ENCODE measurements at regions not wholly inside any gene's neighbourhood (a gene's known extent, or its start where the extent isn't known, plus 50 kb on each side); places are given as distances from the start of the nearest gene placed in this dataset.
A peak's percentile ranks its signal among the peaks of the same experiment; 100 is the strongest.

GRCh38 chr2:146131048-146131447 lies 1611.1 kb upstream of the ZEB2 start:
- BruUV-seq (replicated peaks), result no TSS peak
- no peak overlapping the region for H2AFZ ChIP-seq (ENCODE audit: low read length)
- CTCF ChIA-PET, result no interaction called here

GRCh38 chr2:146130290-146130689 lies 1610.4 kb upstream of the ZEB2 start:
- POLR2A ChIA-PET (ENCODE audit: unreplicated experiment), result no interaction called here
- Histone ChIP-seq H3K4me1 (ENCODE audit: insufficient read depth, low read length) (peaks cover 12% of the 10 kb centered on the region), H4K20me1 (ENCODE audit: low read length) (no peaks in the 10 kb centered on the region), H3K4me2 (ENCODE audit: low read length) (no peak overlapping the region), H3K36me3 (ENCODE audit: low read depth, low read length) (no peaks in the 10 kb centered on the region), H3F3A (ENCODE audit: low read length, unreplicated experiment) (no peaks in the 10 kb centered on the region), H3K4me3 (ENCODE audit: low read length) (no peak overlapping the region), H3K27me3 (ENCODE audit: low read length) (no peaks in the 10 kb centered on the region), H3K9me3 (ENCODE audit: low read length) (no peaks in the 10 kb centered on the region), H2AFZ (ENCODE audit: low read length) (no peak overlapping the region), H3K27ac (ENCODE audit: low read length) (no peak overlapping the region), H3K9ac (ENCODE audit: low read length) (no peak overlapping the region), H3K79me2 (ENCODE audit: low read length) (no peaks in the 10 kb centered on the region), H3K9me2 (replicated peaks; ENCODE audit: low read length) (no peaks in the 10 kb centered on the region; the same call in 1 of the 2 replicates)
- no TSS peak for BruUV-seq (replicated peaks)
- intact Hi-C loops (cut with micrococcal nuclease), result no loop called here
- no peak for DNase-seq
- no peak for ATAC-seq
- no peak for TF ChIP-seq CTCF (conservative IDR thresholded peaks at IDR 0.05; ENCODE audit: low read depth, low read length)
- TF ChIP-seq EZH2phosphoT487 (IDR thresholded peaks at IDR 0.05; ENCODE audit: borderline replicate concordance, low read length), result no peak
- no peak for TF ChIP-seq EZH2 (IDR thresholded peaks at IDR 0.05; ENCODE audit: low read length, unreplicated experiment)
- CTCF ChIA-PET, result no interaction called here

More at GRCh38 chr2:146131048-146131447, 1611.1 kb upstream of the ZEB2 start:
- intact Hi-C loops (cut with micrococcal nuclease), result no loop called here
- peak; percentile 65 for DNase-seq
- H3K9ac ChIP-seq (ENCODE audit: low read length), result no peak overlapping the region
- peak; percentile 92 for ATAC-seq
- no peak overlapping the region for H3K4me3 ChIP-seq (ENCODE audit: low read length)
- POLR2A ChIA-PET (ENCODE audit: unreplicated experiment), result no interaction called here
- H3K9me2 ChIP-seq (replicated peaks; ENCODE audit: low read length), result no peaks in the 10 kb centered on the region; the same call in 1 of the 2 replicates
- H3K4me2 ChIP-seq (ENCODE audit: low read length), result peak overlapping the region; percentile 13; the same call in 1 of the 2 replicates
- no peaks in the 10 kb centered on the region for H3K36me3 ChIP-seq (ENCODE audit: low read depth, low read length)
- no peaks in the 10 kb centered on the region for H4K20me1 ChIP-seq (ENCODE audit: low read length)
- no peaks in the 10 kb centered on the region for H3K27me3 ChIP-seq (ENCODE audit: low read length)
- H3K4me1 ChIP-seq (ENCODE audit: insufficient read depth, low read length), result peaks cover 12% of the 10 kb centered on the region
- no peaks in the 10 kb centered on the region for H3F3A ChIP-seq (ENCODE audit: low read length, unreplicated experiment)
- TF ChIP-seq EZH2phosphoT487 (IDR thresholded peaks at IDR 0.05; ENCODE audit: borderline replicate concordance, low read length) (no peak), EZH2 (IDR thresholded peaks at IDR 0.05; ENCODE audit: low read length, unreplicated experiment) (no peak), CTCF (conservative IDR thresholded peaks at IDR 0.05; ENCODE audit: low read depth, low read length) (no peak)
- H3K79me2 ChIP-seq (ENCODE audit: low read length), result no peaks in the 10 kb centered on the region
- H3K27ac ChIP-seq (ENCODE audit: low read length), result no peak overlapping the region
- no peaks in the 10 kb centered on the region for H3K9me3 ChIP-seq (ENCODE audit: low read length)

DNA sequence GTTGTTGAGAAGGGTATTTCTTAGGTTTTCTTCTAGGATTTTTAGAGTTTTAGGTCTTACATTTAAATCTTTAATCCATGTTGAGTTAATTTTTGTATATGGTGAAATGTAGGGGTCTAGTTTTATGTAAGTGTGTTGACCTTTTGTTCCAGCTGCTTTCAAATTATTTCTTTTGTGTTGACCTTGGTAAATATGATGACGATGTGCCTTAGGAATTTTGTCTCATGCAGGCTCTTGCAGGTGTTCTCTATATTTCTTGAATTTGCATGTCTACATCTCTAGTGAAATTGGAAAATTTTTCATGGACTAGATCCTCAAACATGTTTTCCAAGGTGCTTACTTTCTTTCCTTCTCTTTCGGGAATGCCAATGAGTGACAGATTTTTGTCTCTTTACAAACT lies 1609.3 kb upstream of the ZEB2 start:
- no peaks in the 10 kb centered on the region for H3K36me3 ChIP-seq (ENCODE audit: low read depth, low read length)
- no peaks in the 10 kb centered on the region for H4K20me1 ChIP-seq (ENCODE audit: low read length)
- TF ChIP-seq EZH2 (IDR thresholded peaks at IDR 0.05; ENCODE audit: low read length, unreplicated experiment) (no peak), CTCF (conservative IDR thresholded peaks at IDR 0.05; ENCODE audit: low read depth, low read length) (no peak), EZH2phosphoT487 (IDR thresholded peaks at IDR 0.05; ENCODE audit: borderline replicate concordance, low read length) (no peak)
- no peak overlapping the region for H3K4me3 ChIP-seq (ENCODE audit: low read length)
- DNase-seq, result peak; percentile 25
- ChIA-PET POLR2A (ENCODE audit: unreplicated experiment) (no interaction called here), CTCF (no interaction called here)
- H3K27ac ChIP-seq (ENCODE audit: low read length), result no peak overlapping the region
- no peak overlapping the region for H2AFZ ChIP-seq (ENCODE audit: low read length)
- no peak overlapping the region for H3K4me2 ChIP-seq (ENCODE audit: low read length)
- no peaks in the 10 kb centered on the region for H3K9me2 ChIP-seq (replicated peaks; ENCODE audit: low read length)
- no peaks in the 10 kb centered on the region for H3F3A ChIP-seq (ENCODE audit: low read length, unreplicated experiment)
- peaks cover 12% of the 10 kb centered on the region for H3K4me1 ChIP-seq (ENCODE audit: insufficient read depth, low read length)
- intact Hi-C loops (cut with micrococcal nuclease), result no loop called here
- no peaks in the 10 kb centered on the region for H3K9me3 ChIP-seq (ENCODE audit: low read length)
- no peak for ATAC-seq
- no peaks in the 10 kb centered on the region for H3K79me2 ChIP-seq (ENCODE audit: low read length)
- H3K9ac ChIP-seq (ENCODE audit: low read length), result no peak overlapping the region
- BruUV-seq (replicated peaks), result no TSS peak
- H3K27me3 ChIP-seq (ENCODE audit: low read length), result no peaks in the 10 kb centered on the region

All from PC-3 (cell line).